ENCODE measurements at regions not wholly inside any gene's neighbourhood (a gene's known extent, or its start where the extent isn't known, plus 50 kb on each side); places are given as distances from the start of the nearest gene placed in this dataset.

GRCh38 chr4:174586651-174587050 is 64.4 kb upstream of the HPGD start:
- TF ChIP-seq CTCF (conservative IDR thresholded peaks at IDR 0.05 in 1 of 2, IDR thresholded peaks at IDR 0.05 in 1 of 2; ENCODE audit: extremely low read depth in 1 of 2, insufficient read depth in 1 of 2, low read depth in 1 of 2, low read length in 2 of 2) (no peak), EZH2 (IDR thresholded peaks at IDR 0.05; ENCODE audit: borderline replicate concordance, low read length) (no peak)
